H1 (cell line): ENCODE measurements at regions not wholly inside any gene's neighbourhood (a gene's known extent, or its start where the extent isn't known, plus 50 kb on each side); places are given as distances from the start of the nearest gene placed in this dataset.

Experiments
- CTCF ChIA-PET: fragments of 300-600 bp; sonication (Branson Sonifier 250); formaldehyde crosslinking; loops from one replicate; lab custom pipeline; 2021; ENCODE audit not compliant: partially characterized antibody; lab: Charles Lee
- POLR2A ChIA-PET: fragments of 300-600 bp; sonication (Branson Sonifier 250); formaldehyde crosslinking; loops from one replicate; lab custom pipeline; 2021; ENCODE audit warnings: inconsistent platforms; ENCODE audit not compliant: partially characterized antibody; lab: Charles Lee
- DNase-seq, 2 experiments: peaks; one replicate each; pipeline versions ENCODE4 v3.0.0 to v3.0.0-alpha.2; 2010 to 2022; ENCODE audit warnings: low spot score in 2 of 2, low read depth in 1 of 2, mixed read lengths in 1 of 2
- FAIRE-seq: peaks from 2 replicates; lab custom pipeline; 2011; peaks lifted over from hg19 to GRCh38; lab: Jason Lieb, UNC
- H2AFZ ChIP-seq: 2 replicates; pipeline ENCODE4 v1.8.1; 2012; ENCODE audit warnings: low read length, inconsistent platforms
- H2AK5ac ChIP-seq: 2 replicates; pipeline ENCODE4 v1.6.1; 2013; ENCODE audit warnings: low read depth, low read length
- H2BK120ac ChIP-seq: replicated peaks from 2 replicates; pipeline ENCODE3; 2013; ENCODE audit warnings: low read depth, low read length, inconsistent platforms
- H2BK12ac ChIP-seq: 2 replicates; pipeline ENCODE4 v1.6.1; 2013; ENCODE audit warnings: low read depth, low read length
- H2BK15ac ChIP-seq: 2 replicates; pipeline ENCODE4 v1.6.1; 2013; ENCODE audit warnings: low read length
- H2BK20ac ChIP-seq: 2 replicates; pipeline ENCODE4 v1.6.1; 2013; ENCODE audit warnings: low read length
- H2BK5ac ChIP-seq: 2 replicates; pipeline ENCODE4 v1.6.1; 2013; ENCODE audit warnings: low read depth, low read length
- H3K14ac ChIP-seq: 2 replicates; pipeline ENCODE4 v1.6.1; 2013; ENCODE audit warnings: inconsistent platforms; ENCODE audit not compliant: insufficient read length
- H3K18ac ChIP-seq: 2 replicates; pipeline ENCODE4 v1.6.1; 2013; ENCODE audit warnings: low read length; ENCODE audit errors: extremely low read depth
- H3K23ac ChIP-seq: 2 replicates; pipeline ENCODE4 v1.6.1; 2013; ENCODE audit warnings: inconsistent platforms; ENCODE audit not compliant: insufficient read length
- H3K23me2 ChIP-seq: 2 replicates; pipeline ENCODE4 v1.6.1; 2013; ENCODE audit warnings: low read depth, low read length
- H3K27ac ChIP-seq: 2 replicates; pipeline ENCODE4 v1.6.1; 2011; ENCODE audit warnings: low read depth, low read length, inconsistent platforms
- H3K27me3 ChIP-seq, 4 experiments: replicated peaks in 1 of 4; 1 replicate in 1 of 4; 2 replicates in 3 of 4; pipeline versions ENCODE4 v1.6.1 to v1.8.1; 2011 to 2013; ENCODE audit warnings: low read length in 3 of 4, mild to moderate bottlenecking in 3 of 4, inconsistent platforms in 2 of 4, mixed read lengths in 2 of 4, moderate library complexity in 1 of 4; ENCODE audit not compliant: control insufficient read depth in 3 of 4, insufficient read depth in 3 of 4; ENCODE audit errors: extremely low read depth in 1 of 4
- H3K36me3 ChIP-seq, 4 experiments: 2 replicates each; pipeline versions ENCODE4 v1.6.1 to v1.8.1; 2011 to 2013; ENCODE audit warnings: mild to moderate bottlenecking in 4 of 4, low read length in 3 of 4, moderate library complexity in 2 of 4, control low read depth in 1 of 4, inconsistent platforms in 1 of 4; ENCODE audit not compliant: insufficient read depth in 4 of 4, control insufficient read depth in 2 of 4
- H3K4ac ChIP-seq: replicated peaks from 2 replicates; pipeline ENCODE3; 2013; ENCODE audit warnings: low read length, low read depth, mixed read lengths, inconsistent platforms; ENCODE audit not compliant: insufficient read length
- H3K4me1 ChIP-seq, 4 experiments: replicated peaks in 1 of 4; 1 replicate in 1 of 4; 2 replicates in 3 of 4; pipeline versions ENCODE4 v1.6.1 to v1.8.1; 2011 to 2013; ENCODE audit warnings: low read length in 3 of 4, inconsistent platforms in 2 of 4, mixed read lengths in 1 of 4; ENCODE audit not compliant: insufficient read depth in 4 of 4, control insufficient read depth in 3 of 4
- H3K4me2 ChIP-seq, 2 experiments: 2 replicates each; pipeline versions ENCODE4 v1.6.1 to v1.8.1; 2011 to 2013; ENCODE audit warnings: low read depth in 2 of 2, low read length in 2 of 2, control low read depth in 1 of 2, inconsistent platforms in 1 of 2, mild to moderate bottlenecking in 1 of 2; ENCODE audit not compliant: insufficient read depth in 1 of 2
- H3K4me3 ChIP-seq, 4 experiments: fragments of 200-600, 300-600 bp in 1 of 4; sonication (generic), shearing (Covaris generic), sonication (Bioruptor Twin) in 1 of 4; 2 replicates each; pipeline versions ENCODE4 v1.5.1 to v1.8.1; 2011 to 2016; ENCODE audit warnings: low read length in 4 of 4, low read depth in 3 of 4, control low read depth in 2 of 4, inconsistent platforms in 2 of 4, mild to moderate bottlenecking in 2 of 4, mixed read lengths in 1 of 4, moderate library complexity in 1 of 4; ENCODE audit not compliant: insufficient read depth in 2 of 4; ENCODE audit errors: extremely low read depth in 1 of 4
- H3K56ac ChIP-seq: replicated peaks from 2 replicates; pipeline ENCODE3; 2013; ENCODE audit warnings: low read depth, mild to moderate bottlenecking, mixed read lengths, low read length, inconsistent platforms; ENCODE audit not compliant: insufficient read length
- H3K79me1 ChIP-seq: 2 replicates; pipeline ENCODE4 v1.6.1; 2013; ENCODE audit warnings: low read depth, low read length, control low read depth
- H3K79me2 ChIP-seq, 2 experiments: 2 replicates each; pipeline versions ENCODE4 v1.6.1 to v1.8.1; 2012 to 2013; ENCODE audit warnings: low read length in 2 of 2, mild to moderate bottlenecking in 2 of 2, inconsistent platforms in 1 of 2; ENCODE audit not compliant: insufficient read depth in 2 of 2, control insufficient read depth in 1 of 2
- H3K9ac ChIP-seq, 4 experiments: replicated peaks in 1 of 4; 1 replicate in 1 of 4; 2 replicates in 3 of 4; pipeline versions ENCODE4 v1.6.1 to v1.8.1; 2011 to 2013; ENCODE audit warnings: low read depth in 3 of 4, low read length in 3 of 4, control low read depth in 2 of 4, mild to moderate bottlenecking in 2 of 4, moderate library complexity in 2 of 4, inconsistent platforms in 1 of 4; ENCODE audit errors: extremely low read depth in 1 of 4
- H3K9me3 ChIP-seq, 2 experiments: 2 replicates each; pipeline versions ENCODE4 v1.6.1 to v1.8.1; 2012 to 2013; ENCODE audit warnings: mild to moderate bottlenecking in 2 of 2, moderate library complexity in 2 of 2, control low read depth in 1 of 2, inconsistent platforms in 1 of 2, low read depth in 1 of 2, low read length in 1 of 2, mixed read lengths in 1 of 2; ENCODE audit not compliant: insufficient read depth in 2 of 2
- H4K20me1 ChIP-seq, 2 experiments: replicated peaks in 1 of 2; 2 replicates each; pipeline versions ENCODE3 to v1.8.1; 2011 to 2013; ENCODE audit warnings: inconsistent platforms in 2 of 2, low read length in 2 of 2, mild to moderate bottlenecking in 1 of 2; ENCODE audit not compliant: insufficient read depth in 2 of 2, control insufficient read depth in 1 of 2
- H4K5ac ChIP-seq: 2 replicates; pipeline ENCODE4 v1.6.1; 2013; ENCODE audit warnings: low read length, low read depth, mixed read lengths, inconsistent platforms; ENCODE audit not compliant: insufficient read length
- H4K8ac ChIP-seq: 2 replicates; pipeline ENCODE4 v1.8.0; 2013; ENCODE audit warnings: mild to moderate bottlenecking, moderate library complexity, low read length, inconsistent platforms; ENCODE audit not compliant: insufficient read depth; ENCODE audit errors: extremely low read depth
- H4K91ac ChIP-seq: replicated peaks from 2 replicates; pipeline ENCODE3; 2013; ENCODE audit warnings: low read length, mixed read lengths, inconsistent platforms; ENCODE audit not compliant: insufficient read length
- CEBPB ChIP-seq: IDR thresholded peaks from 2 replicates; pipeline ENCODE4 v1.6.1; 2012; ENCODE audit warnings: low read depth, low read length
- CHD2 ChIP-seq: IDR thresholded peaks from 2 replicates; pipeline ENCODE4 v1.6.1; 2012; ENCODE audit warnings: low read length, improper control_type of control experiment
- CTBP2 ChIP-seq: IDR thresholded peaks from 2 replicates; pipeline ENCODE4 v1.7.0; 2011; ENCODE audit warnings: borderline replicate concordance, mild to moderate bottlenecking, moderate library complexity, mixed read lengths, low read length; ENCODE audit not compliant: insufficient read depth, insufficient read length
- EP300 ChIP-seq, 2 experiments: IDR thresholded peaks; 1 replicate in 1 of 2; 2 replicates in 1 of 2; pipeline ENCODE4 v1.6.1; 2011 to 2012; ENCODE audit warnings: low read depth in 2 of 2, low read length in 2 of 2, mild to moderate bottlenecking in 2 of 2, borderline replicate concordance in 1 of 2, inconsistent platforms in 1 of 2, moderate library complexity in 1 of 2
- GABPA ChIP-seq: IDR thresholded peaks from 2 replicates; pipeline ENCODE4 v1.6.1; 2011; ENCODE audit warnings: mild to moderate bottlenecking, low read length, moderate library complexity, borderline replicate concordance; ENCODE audit not compliant: insufficient read depth
- KDM1A ChIP-seq: fragments of 200-600, 300-600 bp; sonication (generic); IDR thresholded peaks from 2 replicates; pipeline ENCODE4 v1.7.1; 2016; ENCODE audit warnings: mild to moderate bottlenecking, low read length, borderline replicate concordance
- NANOG ChIP-seq: IDR thresholded peaks from 2 replicates; pipeline ENCODE4 v1.6.1; 2011; ENCODE audit warnings: low read length, low read depth, mild to moderate bottlenecking, inconsistent platforms; ENCODE audit not compliant: insufficient read depth, poor library complexity, severe bottlenecking
- SAP30 ChIP-seq: fragments of 300-600 bp; sonication (generic); IDR thresholded peaks from 2 replicates; pipeline ENCODE4 v1.7.1; 2012; ENCODE audit warnings: low read length, moderate library complexity, mild to moderate bottlenecking, inconsistent platforms; ENCODE audit not compliant: insufficient read depth, insufficient replicate concordance
- SP1 ChIP-seq: IDR thresholded peaks from 2 replicates; pipeline ENCODE4 v1.6.1; 2011; ENCODE audit warnings: low read depth, low read length
- TBP ChIP-seq: IDR thresholded peaks from 2 replicates; pipeline ENCODE4 v1.6.1; 2011; ENCODE audit warnings: low read depth, low read length, improper control_type of control experiment
- TEAD4 ChIP-seq: IDR thresholded peaks from 2 replicates; pipeline ENCODE4 v1.6.1; 2012; ENCODE audit warnings: low read depth, low read length, inconsistent platforms, mixed read lengths
- WGBS, 2 experiments: shearing (Covaris generic) in 1 of 2; methylation state at CpG; one replicate each; pipeline versions ENCODE4 v1.1.6 to v1.1.7; 2013 to 2015; ENCODE audit warnings: low lambda C conversion rate in 2 of 2, mixed read lengths in 2 of 2, inconsistent platforms in 1 of 2, low coverage in 1 of 2, missing lambda C conversion rate in 1 of 2; ENCODE audit not compliant: insufficient replicate concordance in 2 of 2, insufficient coverage in 1 of 2, insufficient read length in 1 of 2; ENCODE audit errors: extremely low coverage in 1 of 2, missing lambda C conversion rate in 1 of 2; 5-methylcytosine and 5-hydroxymethylcytosine counted together
- TF ChIP-seq, protein P1 (sequence below): IDR thresholded peaks from 2 replicates; pipeline ENCODE4 v1.6.1; 2011; ENCODE audit warnings: low read depth, mild to moderate bottlenecking, low read length; ENCODE audit not compliant: insufficient read depth

DNA sequence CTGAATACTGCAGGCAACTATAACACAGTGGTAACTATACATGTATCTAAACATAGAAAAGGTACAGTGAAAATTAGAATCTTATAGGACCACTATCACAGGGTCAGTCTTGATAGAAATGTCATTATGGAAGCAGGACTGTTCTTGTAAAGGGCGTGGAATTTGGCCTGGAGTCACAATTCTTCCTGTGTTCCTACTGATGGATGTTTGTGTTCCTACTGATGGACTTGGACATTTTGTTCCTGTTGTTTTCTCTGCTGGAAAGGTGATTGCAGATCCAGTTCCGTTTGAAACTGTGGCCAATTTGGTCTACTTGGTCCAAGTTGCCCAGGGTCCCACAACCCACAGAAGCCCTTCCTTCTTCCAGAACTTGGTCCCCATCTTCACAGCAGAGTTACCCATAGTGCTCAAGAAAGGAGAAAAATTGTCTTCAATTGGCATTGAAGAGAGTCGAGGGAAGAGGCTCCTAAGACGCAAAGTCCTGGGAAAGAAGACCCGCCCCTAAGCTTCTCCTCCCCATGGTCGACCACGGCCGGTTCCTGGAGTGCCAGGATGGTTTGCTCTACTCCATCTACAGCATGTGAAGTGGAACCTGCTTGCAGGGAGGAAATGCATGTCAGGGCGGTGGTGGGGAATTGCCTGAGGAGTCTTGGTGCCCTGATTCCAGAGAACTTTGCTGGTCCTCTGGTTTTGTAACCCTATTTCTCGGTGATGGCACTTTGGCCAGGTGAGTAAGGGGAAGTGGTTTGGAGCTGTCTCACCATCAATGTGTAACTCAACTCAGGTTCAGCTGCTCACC lies 102.8 kb upstream of the RAB12 start:
- no peaks in the 10 kb centered on the region for H3K9me3 ChIP-seq
- no peak overlapping the region for H2AFZ ChIP-seq
- H3K79me1 ChIP-seq: no peaks in the 10 kb centered on the region
- no peak overlapping the region for H4K91ac ChIP-seq
- POLR2A ChIA-PET: no interaction called here
- H3K4me3 ChIP-seq: no peak overlapping the region
- H3K79me2 ChIP-seq: no peaks in the 10 kb centered on the region
- no peak overlapping the region for H3K18ac ChIP-seq
- no peak overlapping the region for H4K5ac ChIP-seq
- no peak overlapping the region for H3K9ac ChIP-seq
- FAIRE-seq: no peak
- no peak overlapping the region for H2BK5ac ChIP-seq
- CTCF ChIA-PET: interaction anchor here (0.6 to 1.9 kb wide), 5 partner anchors 12 to 153 kb away, joined by 3 to 11 read pairs (median 4); no protein-coding TSS in a partner anchor
- no peak overlapping the region for H2BK120ac ChIP-seq
- H2AK5ac ChIP-seq: no peak overlapping the region
- no peak overlapping the region for H3K56ac ChIP-seq
- H4K8ac ChIP-seq: no peak overlapping the region; the same call in 1 of the 2 replicates
- H3K23ac ChIP-seq: no peak overlapping the region
- no peak overlapping the region for H2BK15ac ChIP-seq
- H4K20me1 ChIP-seq: no peaks in the 10 kb centered on the region
- no peak overlapping the region for H3K27ac ChIP-seq
- H3K23me2 ChIP-seq: no peaks in the 10 kb centered on the region; the same call in 1 of the 2 replicates
- no peaks in the 10 kb centered on the region for H3K36me3 ChIP-seq
- peak in 1 of 2 experiments; percentile 23 for DNase-seq
- no peak overlapping the region for H2BK12ac ChIP-seq
- H3K4me2 ChIP-seq: no peak overlapping the region
- no peaks in the 10 kb centered on the region for H3K4me1 ChIP-seq
- no peak overlapping the region for H3K4ac ChIP-seq
- H2BK20ac ChIP-seq: no peak overlapping the region
- H3K27me3 ChIP-seq: no peaks in the 10 kb centered on the region
- 90% methylated on average over 10 of the region's 10 CpGs; no CpG with 5 or more reads in 1 of the 2 experiments for WGBS, 2 experiments
- no peak overlapping the region for H3K14ac ChIP-seq
- TF ChIP-seq SP1 (no peak), TEAD4 (no peak), NANOG (no peak), CTBP2 (no peak), CHD2 (no peak), GABPA (no peak), TBP (no peak), SAP30 (no peak), KDM1A (no peak), EP300 (IDR thresholded peaks at IDR 0.05; ENCODE audit: borderline replicate concordance in 1 of 2, low read depth in 2 of 2, low read length in 2 of 2) (no peak), CEBPB (no peak)
- TF ChIP-seq, protein P1, sequence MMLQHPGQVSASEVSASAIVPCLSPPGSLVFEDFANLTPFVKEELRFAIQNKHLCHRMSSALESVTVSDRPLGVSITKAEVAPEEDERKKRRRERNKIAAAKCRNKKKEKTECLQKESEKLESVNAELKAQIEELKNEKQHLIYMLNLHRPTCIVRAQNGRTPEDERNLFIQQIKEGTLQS: no peak
